ENCODE measurements at regions not wholly inside any gene's neighbourhood (a gene's known extent, or its start where the extent isn't known, plus 50 kb on each side); places are given as distances from the start of the nearest gene placed in this dataset.
"Not testable (repeated sequence)": the region's sequence is repeated elsewhere in the genome, so short reads cannot be mapped to it uniquely, and the experiment has no call there.

DNA sequence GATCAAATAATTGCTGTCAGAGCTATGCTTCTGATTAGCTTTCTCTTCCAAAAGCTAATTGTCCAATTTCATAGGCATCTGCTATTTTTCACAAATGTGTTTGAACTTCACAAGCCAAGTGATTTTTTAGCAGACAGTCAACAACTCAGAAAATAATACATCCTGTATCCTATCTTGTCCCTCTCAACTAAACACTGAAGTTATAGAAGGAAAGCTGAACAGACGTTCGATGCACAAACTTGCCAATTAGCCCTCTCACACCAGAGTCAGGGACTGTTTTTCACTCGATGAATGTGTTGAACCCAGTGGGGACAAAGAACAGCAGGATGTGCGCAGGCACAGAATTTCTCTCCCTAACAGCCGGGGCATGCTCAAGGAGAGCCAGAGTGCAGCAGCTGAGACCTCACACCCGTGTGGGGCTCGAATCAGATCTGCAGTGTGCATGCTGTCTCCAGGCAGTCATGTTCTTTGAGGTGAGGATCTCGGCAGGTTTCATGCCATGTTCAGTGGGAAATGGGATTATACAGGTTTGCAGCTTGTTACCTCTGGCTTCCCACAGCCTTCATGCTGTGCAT is 246.7 kb upstream of the SDK2 start:
- DNase-seq (ENCODE audit: low read depth) = no peak

DNA sequence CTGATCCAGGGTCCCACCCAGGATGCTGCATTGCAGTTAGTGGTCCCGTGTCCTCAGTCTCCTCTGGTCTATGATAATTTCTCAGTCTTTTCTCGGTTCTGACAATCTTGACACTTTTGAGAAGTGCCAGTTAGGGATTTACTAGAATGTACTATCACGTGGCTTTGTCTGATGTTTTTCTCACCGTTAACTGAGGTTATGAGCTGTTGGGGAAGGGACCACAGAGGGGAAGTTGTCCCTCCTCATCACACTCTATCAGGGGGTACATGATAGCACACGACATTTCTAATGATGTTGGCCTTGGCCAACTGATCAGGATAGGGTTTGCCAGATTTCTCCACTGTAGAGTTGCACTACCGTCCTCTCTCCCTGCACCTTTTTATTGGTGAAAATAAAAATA is 250.9 kb upstream of the SDK2 start:
- DNase-seq (ENCODE audit: low read depth) = no peak

GRCh38 chr17:73896966-73897365 is 252.7 kb upstream of the SDK2 start:
- no peak for DNase-seq (ENCODE audit: low read depth)

DNA sequence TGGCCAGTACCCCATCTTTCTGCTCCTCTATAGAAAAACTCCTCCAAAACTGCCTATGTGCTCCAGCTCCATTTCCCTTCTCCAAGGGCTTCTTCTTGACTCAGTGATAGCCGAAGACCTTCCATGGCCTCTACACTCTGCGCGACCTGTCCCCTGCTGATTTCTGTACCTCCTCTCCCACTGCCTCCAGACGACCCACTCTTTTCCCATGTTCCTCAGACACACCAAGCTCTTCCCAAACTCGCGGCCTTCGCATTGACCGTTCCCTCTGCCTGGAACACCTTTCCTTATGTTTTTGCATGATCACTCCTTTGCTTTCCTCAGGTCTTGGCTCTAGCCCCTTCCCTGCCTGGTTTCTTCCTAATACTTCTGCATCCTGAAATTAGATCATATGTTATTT is 255.6 kb upstream of the SDK2 start:
- no peak for DNase-seq (ENCODE audit: low read depth)

DNA sequence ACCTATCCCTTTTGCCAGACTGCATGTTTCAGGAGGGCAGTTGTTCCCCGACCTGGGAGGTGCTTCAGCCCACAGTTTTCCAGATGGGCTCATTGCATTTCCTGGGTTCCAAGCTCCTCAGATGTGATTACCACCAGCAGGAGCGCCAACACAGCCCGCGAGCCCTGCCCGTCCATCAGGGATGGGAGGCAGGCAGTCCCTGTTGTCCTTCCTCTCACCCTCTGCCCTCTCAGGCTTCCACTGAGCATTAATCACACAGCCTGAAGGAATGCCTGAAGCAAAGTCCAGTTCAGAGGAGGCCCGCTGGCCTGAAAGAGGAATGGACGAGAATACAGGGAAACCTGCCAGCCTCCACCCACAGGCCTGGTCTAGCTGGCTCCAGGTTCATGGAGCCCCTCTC is 256.3 kb upstream of the SDK2 start:
- no peak for DNase-seq (ENCODE audit: low read depth)

DNA sequence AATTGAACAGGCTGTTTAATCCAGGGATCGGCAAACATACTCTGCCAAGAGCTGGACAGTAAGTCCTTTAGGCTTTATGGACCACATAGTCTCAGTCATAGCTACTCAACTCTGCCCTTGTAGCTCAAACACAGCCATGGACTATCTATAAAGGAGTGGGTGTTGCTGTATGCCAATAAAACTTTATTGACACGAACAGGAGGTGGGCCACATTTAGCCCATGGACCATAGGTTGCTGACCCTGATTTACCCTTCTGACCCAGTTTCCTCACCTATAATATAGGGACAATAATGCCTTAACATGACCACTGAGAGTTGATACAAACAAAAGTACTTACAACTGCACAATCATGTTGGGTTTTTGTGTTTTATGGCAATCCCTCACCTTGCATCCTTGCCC is 257.0 kb upstream of the SDK2 start:
- no peak for DNase-seq (ENCODE audit: low read depth)

GRCh38 chr17:73901661-73902415 is 257.6 kb upstream of the SDK2 start:
- DNase-seq (ENCODE audit: low read depth) = no peak

DNA sequence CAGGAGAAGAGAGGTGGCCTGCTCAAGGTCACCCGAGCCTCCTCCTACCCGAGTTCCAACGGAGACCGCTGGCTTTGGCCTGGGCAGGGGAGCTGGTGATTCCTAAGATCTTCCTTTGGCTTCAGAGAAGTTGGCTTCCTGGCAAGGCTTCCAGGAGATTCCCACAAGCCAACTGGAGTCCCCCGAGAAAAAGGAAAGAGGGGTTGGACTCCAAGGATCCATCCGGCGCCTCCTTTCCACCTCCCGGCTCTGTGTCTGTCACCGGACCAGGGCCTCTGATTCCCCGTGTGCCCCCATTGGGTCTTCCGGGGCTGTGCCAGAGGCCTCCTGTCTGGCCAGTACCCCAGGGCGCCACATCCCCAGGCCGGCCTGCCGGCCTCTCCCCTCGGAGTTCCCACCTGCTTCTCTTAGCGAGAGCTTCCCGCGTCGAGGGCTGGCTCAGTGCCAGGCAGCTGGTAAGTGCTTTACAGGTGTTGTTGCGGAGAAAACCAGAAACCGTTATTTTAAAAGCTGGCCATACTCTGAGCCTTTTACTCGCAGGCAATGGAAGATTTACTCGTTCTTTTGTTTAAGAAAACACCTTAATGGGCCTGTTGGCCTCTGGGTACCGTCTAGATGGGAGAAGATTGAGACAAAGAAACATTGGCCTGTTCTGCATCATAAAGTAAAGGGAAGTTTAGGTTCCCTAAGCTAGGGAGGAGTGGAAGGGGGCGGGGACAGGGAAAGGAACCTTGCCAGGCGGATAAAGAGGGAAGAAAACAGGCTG is 258.4 kb upstream of the SDK2 start:
- DNase-seq (ENCODE audit: low read depth) = no peak

DNA sequence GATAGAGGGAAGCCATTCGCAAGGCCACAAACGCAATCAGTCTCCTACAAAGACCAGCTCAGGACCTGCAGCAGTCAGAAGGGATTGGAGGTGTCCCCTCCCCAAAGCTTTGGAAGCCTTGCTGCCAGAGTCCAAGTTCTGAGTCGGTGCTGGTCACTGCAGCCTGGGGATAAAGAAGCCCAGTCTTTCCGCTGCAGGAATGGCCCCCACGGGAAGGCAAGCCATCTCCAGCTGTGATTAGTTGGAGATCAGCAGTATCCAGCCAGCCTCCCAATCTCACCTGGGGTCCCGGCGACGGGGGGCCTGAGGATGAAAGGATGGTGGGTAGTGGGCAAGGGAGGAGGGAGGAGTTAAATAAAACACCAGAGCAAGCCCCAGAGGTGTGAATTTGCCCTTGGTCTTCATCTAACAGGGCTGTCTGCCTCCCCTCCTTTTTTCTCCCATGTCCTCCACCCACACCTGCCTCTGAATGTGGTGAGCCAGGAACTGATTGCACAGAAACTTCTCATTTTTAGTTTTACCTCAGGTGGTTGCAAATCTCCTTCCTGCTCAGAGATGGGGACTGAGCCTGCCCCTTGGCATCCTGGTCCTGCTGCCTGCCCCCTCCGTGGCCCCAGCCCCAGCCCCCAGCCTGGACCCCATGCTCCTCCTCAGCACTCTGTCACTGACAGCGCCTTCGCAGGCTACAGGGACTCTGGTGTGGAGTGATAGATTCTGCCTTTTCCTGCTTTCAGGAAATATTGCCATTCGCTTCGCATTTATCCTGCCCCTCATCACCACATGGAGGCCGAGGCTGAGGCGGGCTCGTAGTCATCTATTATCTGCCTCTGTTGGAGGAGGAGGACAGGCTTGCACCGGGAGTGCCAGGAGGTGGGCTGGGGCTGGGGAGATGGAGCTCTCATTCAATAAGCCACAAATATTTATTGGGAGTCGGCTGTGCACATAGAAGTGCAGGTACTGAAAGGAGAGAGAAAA is 262.9 kb upstream of the SDK2 start:
- DNase-seq (ENCODE audit: low read depth) = no peak

DNA sequence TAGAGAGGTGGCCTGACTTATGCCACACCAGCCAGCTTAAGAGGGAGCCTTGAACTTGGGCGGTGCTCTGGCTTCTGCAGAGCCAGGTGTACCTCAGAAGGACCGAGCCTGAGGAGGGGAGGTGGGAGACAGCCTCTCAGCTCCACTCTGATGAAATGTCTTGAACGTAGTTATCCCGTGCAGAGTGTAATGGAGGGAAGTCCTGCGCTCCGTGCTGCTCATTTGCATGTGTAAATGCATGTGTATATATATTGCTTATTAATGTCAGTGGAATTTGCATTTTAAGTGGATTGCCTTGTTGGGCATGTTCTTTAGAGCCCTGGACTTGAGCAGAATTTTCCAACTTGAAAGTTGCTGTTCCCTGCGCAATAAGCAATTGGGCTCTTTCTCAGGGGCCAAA is 264.9 kb upstream of the SDK2 start:
- no peak for DNase-seq (ENCODE audit: low read depth)

GRCh38 chr17:73910206-73910605 is 266.0 kb upstream of the SDK2 start:
- no peak for DNase-seq (ENCODE audit: low read depth)

DNA sequence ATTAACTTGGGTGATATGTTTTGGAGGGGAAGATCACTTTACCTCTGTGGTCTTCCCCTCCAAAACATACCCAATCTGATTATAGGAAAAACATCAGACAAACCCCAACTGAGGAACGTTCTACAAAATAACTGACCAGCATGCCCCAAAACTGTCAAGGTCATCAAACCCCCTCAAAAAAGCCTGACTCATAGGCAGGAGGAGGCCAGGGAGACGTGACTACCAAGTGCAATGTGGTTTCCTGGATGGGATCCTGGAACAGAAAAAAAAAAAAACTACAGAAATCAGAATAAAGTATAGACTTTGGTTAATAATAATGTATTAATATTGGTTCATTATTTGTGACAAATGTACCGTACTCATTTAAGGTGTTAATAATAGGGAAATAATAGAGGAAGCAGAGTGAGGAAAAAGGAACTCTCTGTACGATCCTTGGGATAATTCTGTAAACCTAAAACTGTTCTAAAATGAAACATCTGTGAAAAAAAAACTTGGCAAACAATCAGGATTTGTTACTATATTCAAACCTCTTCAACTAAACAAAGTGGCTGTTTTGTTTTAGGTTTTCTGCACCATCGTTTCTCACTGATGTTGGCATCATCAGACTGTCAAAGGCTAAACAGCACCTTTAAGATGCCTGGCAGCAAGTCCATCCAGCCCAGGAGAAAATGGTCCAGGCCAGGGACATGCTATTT is 266.7 kb upstream of the SDK2 start:
- DNase-seq (ENCODE audit: low read depth) = no peak

DNA sequence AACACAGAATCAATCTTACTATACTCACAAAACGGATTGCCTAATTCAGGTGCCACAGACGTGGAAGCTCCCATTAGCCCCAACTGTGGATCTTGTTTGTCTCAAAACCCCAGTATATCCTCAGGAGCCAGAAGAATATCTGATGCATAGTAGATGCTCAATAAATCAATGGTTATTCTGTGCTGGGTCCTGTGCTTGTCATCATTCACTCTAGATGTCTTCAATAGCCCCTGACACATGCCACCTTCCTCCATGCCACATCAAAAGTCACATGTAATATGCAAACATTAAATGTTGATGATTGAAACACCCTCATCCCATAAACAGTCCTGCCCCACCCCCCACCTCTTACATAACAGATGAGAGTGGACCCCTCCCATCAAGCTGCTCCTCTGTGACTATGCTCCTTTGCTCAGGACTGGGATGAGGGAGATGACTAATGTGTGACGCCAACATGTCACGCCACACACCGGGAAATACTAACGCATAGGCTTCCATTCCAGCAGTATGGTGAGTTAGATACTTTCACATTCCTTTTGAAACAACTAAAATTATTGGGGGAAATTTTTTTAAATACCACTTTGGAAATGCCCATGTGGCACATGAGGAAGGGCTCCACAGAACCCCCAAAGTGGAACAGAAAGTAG is 267.6 kb upstream of the SDK2 start:
- DNase-seq (ENCODE audit: low read depth) = no peak

DNA sequence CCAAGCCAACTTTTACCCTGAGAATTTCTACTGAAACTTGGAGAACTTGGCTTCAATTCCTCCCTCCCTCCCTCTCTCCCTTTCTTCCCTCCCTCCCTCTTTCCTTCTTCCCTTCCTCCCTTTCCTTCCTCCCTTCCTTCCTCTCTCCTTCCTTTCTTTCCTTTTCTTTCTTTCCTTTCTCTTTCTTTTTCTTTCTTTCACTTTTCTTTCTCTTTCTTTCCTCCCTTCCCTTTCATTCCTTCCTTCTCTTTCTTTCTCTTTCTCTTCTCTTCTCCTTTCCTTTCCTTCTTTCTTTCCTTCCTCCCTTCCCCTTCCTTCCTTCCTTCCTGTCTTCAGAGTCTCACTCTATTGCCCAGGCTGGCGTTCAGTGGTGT is 268.1 kb upstream of the SDK2 start:
- no peak for DNase-seq (ENCODE audit: low read depth)

DNA sequence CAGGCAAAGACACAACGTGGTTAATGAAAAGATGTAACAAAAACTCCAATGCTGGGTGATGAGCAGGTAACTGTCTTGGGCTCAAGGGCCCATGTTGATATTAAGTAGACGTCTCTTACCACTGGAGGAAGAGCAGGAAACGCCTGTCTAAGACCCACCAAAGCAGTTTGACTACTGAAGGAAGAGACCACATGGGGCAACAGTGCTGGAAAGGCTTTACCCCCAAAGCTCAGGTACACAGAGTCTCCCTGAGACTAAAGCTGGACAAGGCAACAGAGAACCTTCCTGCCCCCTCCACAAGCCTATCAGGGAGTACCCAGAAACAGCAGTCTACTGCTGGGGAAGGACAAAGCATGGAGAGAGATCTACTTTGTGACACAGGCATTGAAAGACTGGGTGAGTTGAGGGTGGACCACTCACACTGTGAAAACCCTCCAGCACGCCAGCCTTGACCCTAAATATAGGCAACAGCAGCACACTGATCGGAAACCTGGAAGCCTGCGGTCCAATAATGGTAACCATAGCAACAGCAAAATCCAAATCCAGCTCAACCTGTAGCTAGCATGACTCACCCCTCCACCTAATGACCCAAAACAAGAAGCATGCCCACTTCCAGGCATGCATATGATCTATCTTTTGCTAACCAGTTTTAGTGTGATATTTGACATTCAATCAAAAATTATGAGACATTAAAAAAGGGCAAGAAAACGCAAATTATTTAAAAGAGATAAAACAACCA is 270.5 kb upstream of the SDK2 start:
- DNase-seq (ENCODE audit: low read depth) = no peak

DNA sequence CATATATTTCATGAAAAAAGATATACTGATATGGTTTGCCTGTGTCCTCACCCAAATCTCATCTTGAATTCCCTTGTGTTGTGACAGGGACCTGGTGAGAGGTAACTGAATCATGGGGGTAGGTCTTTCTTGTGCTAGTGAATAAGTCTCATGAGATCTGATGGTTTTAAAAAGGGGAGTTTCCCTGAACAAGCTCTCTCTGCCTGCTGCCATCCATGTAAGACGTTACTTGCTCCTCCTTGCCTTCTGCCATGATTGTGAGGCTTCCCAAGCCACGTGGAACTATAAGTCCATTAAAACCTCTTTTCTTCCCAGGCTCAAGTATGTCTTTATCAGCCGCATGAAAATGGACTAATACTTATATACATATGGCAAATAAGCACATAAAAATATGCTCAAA is 274.8 kb upstream of the SDK2 start:
- not testable (repeated sequence) for DNase-seq (ENCODE audit: low read depth)

DNA sequence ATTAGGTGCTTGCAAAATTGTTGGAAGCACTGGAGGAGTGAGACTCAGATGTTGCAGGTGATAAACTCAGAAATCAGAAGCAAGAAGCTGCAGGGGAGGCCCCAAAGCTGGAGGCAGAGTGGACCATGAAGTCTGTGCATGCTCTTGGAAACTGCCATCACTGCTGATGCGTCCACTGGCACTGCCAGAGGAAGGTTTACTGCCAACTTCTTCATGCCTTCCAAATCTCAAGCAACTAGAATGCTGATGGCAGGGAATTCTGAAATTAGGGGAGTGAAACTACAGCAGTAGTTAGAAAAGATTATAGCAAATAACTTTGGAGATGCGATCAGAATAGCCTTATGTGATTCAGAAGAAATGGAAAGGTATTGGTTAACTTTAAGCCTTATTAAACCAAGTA is 277.1 kb upstream of the SDK2 start:
- DNase-seq (ENCODE audit: low read depth) = no peak

DNA sequence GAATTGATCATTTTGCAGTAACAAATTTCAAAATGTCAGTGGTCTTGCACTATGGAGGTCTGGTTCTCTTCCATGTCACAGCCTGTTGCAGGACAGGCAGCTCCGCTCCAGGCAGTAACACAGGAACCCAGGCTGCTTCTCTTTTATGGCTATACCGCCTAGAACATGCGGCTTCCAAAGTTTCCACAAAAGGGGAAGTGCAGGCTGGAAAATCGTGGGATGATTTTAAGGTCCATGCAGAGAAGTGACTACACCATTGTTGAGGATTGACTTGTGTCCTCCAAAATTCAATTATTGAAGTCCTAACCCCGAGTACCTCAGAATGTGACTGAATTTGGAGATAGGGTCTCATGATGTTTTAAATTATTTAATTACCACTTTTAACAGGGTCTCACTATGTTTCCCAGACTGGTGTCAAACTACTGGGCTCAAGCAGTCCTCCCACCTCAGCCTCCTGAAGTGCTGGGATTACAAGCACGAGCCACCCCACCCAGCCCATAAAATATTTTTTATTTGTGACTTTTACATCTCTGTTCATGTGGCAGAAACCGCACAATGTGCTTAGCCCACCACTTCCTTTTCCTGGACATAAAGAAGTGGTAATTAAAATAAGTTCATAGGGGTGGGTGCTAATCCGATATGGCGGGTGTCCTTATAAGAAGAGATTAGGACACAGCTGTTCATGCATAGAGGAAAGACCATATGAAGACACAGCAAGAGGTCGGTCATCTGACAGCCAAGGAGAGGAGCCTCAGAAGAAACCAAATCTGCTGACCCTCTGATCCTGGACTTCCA is 279.2 kb upstream of the RPL38 start:
- no peak for DNase-seq (ENCODE audit: low read depth)

DNA sequence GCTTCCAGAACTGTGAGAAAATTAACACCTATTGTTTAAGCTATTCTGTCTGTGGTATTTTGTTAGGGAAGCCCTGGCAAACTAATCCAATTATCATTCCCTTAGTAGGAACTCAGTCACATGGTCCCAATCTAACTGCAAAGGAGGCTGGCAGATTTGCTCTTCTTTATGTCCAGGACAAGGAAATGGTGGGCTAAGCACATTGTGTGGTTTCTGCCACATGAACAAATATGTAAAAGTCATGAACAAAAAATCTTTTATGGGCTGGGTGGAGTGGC is 278.6 kb upstream of the RPL38 start:
- DNase-seq (ENCODE audit: low read depth) = no peak

All from GM04503 (cell line).